ENCODE measurements at regions not wholly inside any gene's neighbourhood (a gene's known extent, or its start where the extent isn't known, plus 50 kb on each side); places are given as distances from the start of the nearest gene placed in this dataset.

DNA sequence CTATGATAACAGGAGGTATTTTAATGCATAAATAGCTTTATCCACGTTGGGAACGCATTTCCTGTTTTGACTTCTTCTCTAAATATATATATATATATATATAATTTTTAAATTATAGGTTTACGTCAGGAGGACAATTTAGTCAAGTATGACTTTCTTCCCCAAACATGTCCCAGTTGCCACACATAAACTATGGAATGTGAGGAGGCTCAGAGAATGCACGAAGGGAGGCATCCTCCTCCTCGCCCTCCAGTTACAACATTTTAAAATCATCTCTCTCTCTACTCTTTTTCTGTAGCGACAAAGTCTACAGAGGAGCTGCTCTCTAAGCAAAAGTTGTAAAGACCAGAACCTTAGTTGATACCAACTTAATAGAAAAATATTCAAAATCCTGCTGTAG, 106.9 kb upstream of the LYZL1 start:
- POLR2A ChIA-PET: interaction anchor here (0.5 kb wide), 1 partner anchor 1575 kb away, joined by 3 read pairs; no protein-coding TSS in a partner anchor
- 0% methylated on average over 6 of the region's 6 CpGs for WGBS (ENCODE audit: insufficient coverage, low coverage, missing lambda C conversion rate)

More for the DNA sequence above, 106.9 kb upstream of the LYZL1 start:
- ATAC-seq (no peak), DNase-seq (ENCODE audit: extremely low read depth in 1 of 4, low spot score in 3 of 4) (no peak), FAIRE-seq (no peak)
- no peaks in the 10 kb centered on the region for H3K36me3 ChIP-seq (ENCODE audit: control insufficient read depth, insufficient read depth, low read length)
- no peak overlapping the region for H3K9ac ChIP-seq (ENCODE audit: insufficient read depth in 1 of 2, low read depth in 2 of 2, low read length in 2 of 2)
- no peak overlapping the region for H2AFZ ChIP-seq (ENCODE audit: low read depth, low read length)
- H4K20me1 ChIP-seq (replicated peaks; ENCODE audit: control insufficient read depth, insufficient read depth, low read length): no peaks in the 10 kb centered on the region
- no peaks in the 10 kb centered on the region for H3K79me2 ChIP-seq (ENCODE audit: control insufficient read depth, insufficient read depth, low read length)
- TF ChIP-seq, protein P1, sequence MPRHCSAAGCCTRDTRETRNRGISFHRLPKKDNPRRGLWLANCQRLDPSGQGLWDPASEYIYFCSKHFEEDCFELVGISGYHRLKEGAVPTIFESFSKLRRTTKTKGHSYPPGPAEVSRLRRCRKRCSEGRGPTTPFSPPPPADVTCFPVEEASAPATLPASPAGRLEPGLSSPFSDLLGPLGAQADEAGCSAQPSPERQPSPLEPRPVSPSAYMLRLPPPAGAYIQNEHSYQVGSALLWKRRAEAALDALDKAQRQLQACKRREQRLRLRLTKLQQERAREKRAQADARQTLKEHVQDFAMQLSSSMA (CRISPR knock-in tag; IDR thresholded peaks at IDR 0.05): no peak
- TF ChIP-seq FOXM1 (IDR thresholded peaks at IDR 0.05; ENCODE audit: low read depth) (no peak), FOXM1 (CRISPR knock-in tag; IDR thresholded peaks at IDR 0.05; ENCODE audit: low read depth) (no peak), MTF1 (CRISPR knock-in tag; IDR thresholded peaks at IDR 0.05; ENCODE audit: borderline replicate concordance) (no peak), CEBPG (CRISPR knock-in tag; IDR thresholded peaks at IDR 0.05) (no peak), CEBPG (tag; conservative IDR thresholded peaks at IDR 0.05 in 1 of 2, IDR thresholded peaks at IDR 0.05 in 1 of 2) (no peak), KLF10 (CRISPR knock-in tag; IDR thresholded peaks at IDR 0.05) (no peak), DLX4 (CRISPR knock-in tag; IDR thresholded peaks at IDR 0.05) (no peak), POLR3A (IDR thresholded peaks at IDR 0.05; ENCODE audit: borderline replicate concordance, extremely low read depth, insufficient read depth, insufficient read length) (no peak), NR4A1 (CRISPR knock-in tag; IDR thresholded peaks at IDR 0.05) (no peak), NR4A1 (tag; IDR thresholded peaks at IDR 0.05) (no peak), BRCA1 (IDR thresholded peaks at IDR 0.05) (no peak), BRCA1 (CRISPR knock-in tag; IDR thresholded peaks at IDR 0.05) (no peak), XRCC3 (IDR thresholded peaks at IDR 0.05) (no peak), SNIP1 (IDR thresholded peaks at IDR 0.05; ENCODE audit: low read depth) (no peak), CCNT2 (IDR thresholded peaks at IDR 0.05; ENCODE audit: borderline replicate concordance, extremely low read depth, insufficient read length, low read depth, low read length) (no peak), CSDE1 (IDR thresholded peaks at IDR 0.05) (no peak), SUPT5H (IDR thresholded peaks at IDR 0.05) (no peak), E2F5 (CRISPR knock-in tag; IDR thresholded peaks at IDR 0.05) (no peak), LEF1 (IDR thresholded peaks at IDR 0.05) (no peak)
- TF ChIP-seq, protein P2, sequence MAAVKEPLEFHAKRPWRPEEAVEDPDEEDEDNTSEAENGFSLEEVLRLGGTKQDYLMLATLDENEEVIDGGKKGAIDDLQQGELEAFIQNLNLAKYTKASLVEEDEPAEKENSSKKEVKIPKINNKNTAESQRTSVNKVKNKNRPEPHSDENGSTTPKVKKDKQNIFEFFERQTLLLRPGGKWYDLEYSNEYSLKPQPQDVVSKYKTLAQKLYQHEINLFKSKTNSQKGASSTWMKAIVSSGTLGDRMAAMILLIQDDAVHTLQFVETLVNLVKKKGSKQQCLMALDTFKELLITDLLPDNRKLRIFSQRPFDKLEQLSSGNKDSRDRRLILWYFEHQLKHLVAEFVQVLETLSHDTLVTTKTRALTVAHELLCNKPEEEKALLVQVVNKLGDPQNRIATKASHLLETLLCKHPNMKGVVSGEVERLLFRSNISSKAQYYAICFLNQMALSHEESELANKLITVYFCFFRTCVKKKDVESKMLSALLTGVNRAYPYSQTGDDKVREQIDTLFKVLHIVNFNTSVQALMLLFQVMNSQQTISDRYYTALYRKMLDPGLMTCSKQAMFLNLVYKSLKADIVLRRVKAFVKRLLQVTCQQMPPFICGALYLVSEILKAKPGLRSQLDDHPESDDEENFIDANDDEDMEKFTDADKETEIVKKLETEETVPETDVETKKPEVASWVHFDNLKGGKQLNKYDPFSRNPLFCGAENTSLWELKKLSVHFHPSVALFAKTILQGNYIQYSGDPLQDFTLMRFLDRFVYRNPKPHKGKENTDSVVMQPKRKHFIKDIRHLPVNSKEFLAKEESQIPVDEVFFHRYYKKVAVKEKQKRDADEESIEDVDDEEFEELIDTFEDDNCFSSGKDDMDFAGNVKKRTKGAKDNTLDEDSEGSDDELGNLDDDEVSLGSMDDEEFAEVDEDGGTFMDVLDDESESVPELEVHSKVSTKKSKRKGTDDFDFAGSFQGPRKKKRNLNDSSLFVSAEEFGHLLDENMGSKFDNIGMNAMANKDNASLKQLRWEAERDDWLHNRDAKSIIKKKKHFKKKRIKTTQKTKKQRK (IDR thresholded peaks at IDR 0.05; ENCODE audit: borderline replicate concordance, low read depth, low read length): no peak
- H3K4me2 ChIP-seq (ENCODE audit: insufficient read depth, low read length): no peak overlapping the region
- H3K9me1 ChIP-seq (ENCODE audit: control insufficient read depth, insufficient read depth, low read length): no peaks in the 10 kb centered on the region
- BruUV-seq (replicated peaks): no TSS peak
- in situ Hi-C loops (cut with MboI): no loop called here
- H3K4me3 ChIP-seq: no peak overlapping the region
- H3K27me3 ChIP-seq (ENCODE audit: control insufficient read depth in 2 of 2, insufficient read depth in 2 of 2, low read length in 2 of 2): peaks cover 3 to 8% of the 10 kb centered on the region in 2 experiments; a peak in 3 of 5 replicates
- intact Hi-C loops (cut with micrococcal nuclease): no loop called here
- CTCF ChIA-PET (ENCODE audit: low intra/inter-chr PET ratio): no interaction called here
- H3K9me3 ChIP-seq (replicated peaks; ENCODE audit: control insufficient read depth, insufficient read depth, low read depth, low read length): no peaks in the 10 kb centered on the region
- no peak overlapping the region for H3K27ac ChIP-seq (ENCODE audit: extremely low read depth, low read depth, low read length)
- H3K4me1 ChIP-seq (replicated peaks in 1 of 2; ENCODE audit: control insufficient read depth in 2 of 2, insufficient read depth in 2 of 2, low read length in 2 of 2): no peaks in the 10 kb centered on the region
